MM.1S (cell line): ENCODE measurements at regions not wholly inside any gene's neighbourhood (a gene's known extent, or its start where the extent isn't known, plus 50 kb on each side); places are given as distances from the start of the nearest gene placed in this dataset.

Experiments
- DNase-seq: peaks from one replicate; pipeline ENCODE4 v3.0.0-alpha.2; 2015
- H2AFZ ChIP-seq: fragments of 300-600 bp; sonication (generic); 2 replicates; pipeline ENCODE4 v1.6.0; 2016; ENCODE audit warnings: antibody characterized with exemption, low read length
- H3F3A ChIP-seq: fragments of 300-600 bp; sonication (generic); 2 replicates; pipeline ENCODE4 v1.6.1; 2016; ENCODE audit warnings: mild to moderate bottlenecking, antibody characterized with exemption, low read length, moderate library complexity, mixed read lengths; ENCODE audit not compliant: insufficient read depth
- H3K27ac ChIP-seq: fragments of 300-600 bp; sonication (generic); 2 replicates; pipeline ENCODE4 v1.5.1; 2016; ENCODE audit warnings: mild to moderate bottlenecking, low read length
- H3K27me3 ChIP-seq: fragments of 300-600 bp; sonication (generic); replicated peaks from 2 replicates; pipeline ENCODE4 v1.6.0; 2016; ENCODE audit warnings: low read length; ENCODE audit not compliant: insufficient read depth
- H3K36me3 ChIP-seq: fragments of 300-600 bp; sonication (generic); replicated peaks from 2 replicates; pipeline ENCODE4 v1.6.1; 2016; ENCODE audit warnings: mild to moderate bottlenecking, low read length, mixed read lengths; ENCODE audit not compliant: insufficient read depth
- H3K4me1 ChIP-seq: fragments of 300-600 bp; sonication (generic); 2 replicates; pipeline ENCODE4 v1.6.1; 2016; ENCODE audit warnings: low read length, mixed read lengths
- H3K4me2 ChIP-seq: fragments of 300-600 bp; sonication (generic); 2 replicates; pipeline ENCODE4 v1.6.0; 2016; ENCODE audit warnings: low read depth, low read length
- H3K4me3 ChIP-seq: fragments of 300-600 bp; sonication (generic); 2 replicates; pipeline ENCODE4 v1.5.1; 2016; ENCODE audit warnings: low read length, mixed read lengths
- H3K79me2 ChIP-seq: fragments of 300-600 bp; sonication (generic); 2 replicates; pipeline ENCODE4 v1.6.1; 2016; ENCODE audit warnings: mixed run types, low read length, mixed read lengths
- H3K9ac ChIP-seq: fragments of 300-600 bp; sonication (generic); 2 replicates; pipeline ENCODE4 v1.6.1; 2016; ENCODE audit warnings: low read length, mixed read lengths
- H3K9me2 ChIP-seq: fragments of 300-600 bp; sonication (generic); replicated peaks from 2 replicates; pipeline ENCODE4 v1.6.1; 2016; ENCODE audit warnings: mild to moderate bottlenecking, low read length, mixed read lengths; ENCODE audit not compliant: insufficient read depth
- H3K9me3 ChIP-seq: fragments of 300-600 bp; sonication (generic); replicated peaks from 2 replicates; pipeline ENCODE4 v1.6.1; 2016; ENCODE audit warnings: mild to moderate bottlenecking, low read length, mixed read lengths; ENCODE audit not compliant: insufficient read depth
- H4K20me1 ChIP-seq: fragments of 300-600 bp; sonication (generic); 2 replicates; pipeline ENCODE4 v1.6.1; 2016; ENCODE audit warnings: mild to moderate bottlenecking, low read length, moderate library complexity, mixed read lengths; ENCODE audit not compliant: insufficient read depth
- CTCF ChIP-seq: fragments of 300-600 bp; sonication (generic); IDR thresholded peaks from 2 replicates; pipeline ENCODE4 v1.5.1; 2016; ENCODE audit warnings: antibody characterized with exemption, low read length, mixed read lengths
- EZH2 ChIP-seq: fragments of 300-600 bp; sonication (generic); optimal IDR thresholded peaks from 2 replicates; pipeline ENCODE3; 2017; ENCODE audit warnings: low read depth, mild to moderate bottlenecking, antibody characterized with exemption, low read length, mixed read lengths
- EZH2phosphoT487 ChIP-seq: fragments of 300-600 bp; sonication (generic); IDR thresholded peaks from 2 replicates; pipeline ENCODE4 v1.6.1; 2018; ENCODE audit warnings: antibody characterized with exemption, low read length

GRCh38 chr12:63419154-63419553 lies 249.1 kb downstream of the DPY19L2 start:
- H3K27ac ChIP-seq = no peak overlapping the region

DNA sequence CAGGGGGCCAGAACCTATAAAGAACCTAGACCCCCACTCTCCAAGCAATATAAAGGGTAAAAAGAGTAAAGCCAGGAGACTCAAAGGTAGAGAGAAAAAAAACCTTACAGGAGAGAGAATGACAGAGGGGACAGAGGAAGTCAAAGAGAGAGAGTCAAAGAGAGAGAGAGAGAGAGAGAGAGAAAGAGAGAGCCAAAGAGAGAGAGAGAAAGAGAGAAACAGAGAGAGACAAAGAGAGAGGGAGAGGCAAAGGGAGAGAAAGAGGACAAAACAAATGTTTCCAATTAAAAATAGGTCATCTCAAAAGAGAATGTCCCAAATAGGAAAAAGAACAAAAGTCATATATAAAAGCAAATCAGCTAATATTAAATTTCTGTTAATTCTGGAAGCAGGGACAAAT lies 251.5 kb downstream of the DPY19L2 start:
- no peak overlapping the region for H3K9ac ChIP-seq
- DNase-seq = no peak
- TF ChIP-seq EZH2phosphoT487 = no peak
- no peaks in the 10 kb centered on the region for H3K4me1 ChIP-seq
- H4K20me1 ChIP-seq = no peaks in the 10 kb centered on the region
- no peaks in the 10 kb centered on the region for H3K36me3 ChIP-seq
- H3K27ac ChIP-seq = no peak overlapping the region
- H3K27me3 ChIP-seq = no peaks in the 10 kb centered on the region
- no peaks in the 10 kb centered on the region for H3K9me3 ChIP-seq
- no peak overlapping the region for H3K4me3 ChIP-seq
- H3K79me2 ChIP-seq = no peaks in the 10 kb centered on the region
- no peak overlapping the region for H3K4me2 ChIP-seq
- no peaks in the 10 kb centered on the region for H3K9me2 ChIP-seq
- H2AFZ ChIP-seq = no peak overlapping the region
- H3F3A ChIP-seq = no peaks in the 10 kb centered on the region

More at GRCh38 chr12:63419154-63419553, 249.1 kb downstream of the DPY19L2 start:
- Histone ChIP-seq H3K9me2 (no peaks in the 10 kb centered on the region), H3F3A (no peaks in the 10 kb centered on the region), H3K36me3 (no peaks in the 10 kb centered on the region), H3K4me2 (no peak overlapping the region), H3K9ac (no peak overlapping the region), H3K4me3 (no peak overlapping the region), H3K27me3 (no peaks in the 10 kb centered on the region), H3K4me1 (no peaks in the 10 kb centered on the region), H4K20me1 (no peaks in the 10 kb centered on the region), H2AFZ (no peak overlapping the region), H3K79me2 (no peaks in the 10 kb centered on the region), H3K9me3 (no peaks in the 10 kb centered on the region)
- no peak for TF ChIP-seq EZH2phosphoT487
- TF ChIP-seq CTCF = no peak
- no peak for TF ChIP-seq EZH2
- no peak for DNase-seq

DNA sequence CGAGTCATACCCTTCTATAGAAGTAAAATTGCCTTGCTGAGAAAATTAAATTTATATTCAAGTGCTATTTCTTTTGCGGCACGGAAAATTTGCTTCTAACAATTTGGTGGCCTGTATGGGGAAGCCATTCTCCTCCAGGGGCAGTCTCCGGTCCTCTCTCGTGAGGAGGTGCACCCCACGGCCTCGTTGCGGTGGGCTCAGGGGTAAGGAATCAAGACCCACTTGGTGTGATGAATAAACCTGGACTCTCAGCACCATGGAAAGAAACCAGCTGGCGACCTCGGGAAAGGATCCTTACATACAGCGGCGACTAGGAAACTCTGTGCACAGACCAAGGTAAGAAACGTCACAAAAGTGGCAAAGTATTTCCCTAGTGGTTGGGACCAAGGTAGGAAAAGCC lies 252.9 kb downstream of the DPY19L2 start:
- H3K9me2 ChIP-seq = no peaks in the 10 kb centered on the region
- H3F3A ChIP-seq = no peaks in the 10 kb centered on the region
- no peaks in the 10 kb centered on the region for H3K36me3 ChIP-seq
- H3K4me2 ChIP-seq = no peak overlapping the region
- no peaks in the 10 kb centered on the region for H3K79me2 ChIP-seq
- no peaks in the 10 kb centered on the region for H3K27me3 ChIP-seq
- H3K9ac ChIP-seq = no peak overlapping the region
- no peak overlapping the region for H3K27ac ChIP-seq
- H3K4me1 ChIP-seq = no peaks in the 10 kb centered on the region
- H3K4me3 ChIP-seq = no peak overlapping the region
- H4K20me1 ChIP-seq = no peaks in the 10 kb centered on the region
- TF ChIP-seq EZH2phosphoT487 = no peak
- TF ChIP-seq CTCF = no peak
- no peak for TF ChIP-seq EZH2
- DNase-seq = no peak
- H2AFZ ChIP-seq = no peak overlapping the region
- no peaks in the 10 kb centered on the region for H3K9me3 ChIP-seq

- no peak overlapping the region for H3K4me2 ChIP-seq
- no peaks in the 10 kb centered on the region for H3K79me2 ChIP-seq
- H2AFZ ChIP-seq = no peak overlapping the region
- no peaks in the 10 kb centered on the region for H3K9me2 ChIP-seq
- H3K36me3 ChIP-seq = no peaks in the 10 kb centered on the region
- no peaks in the 10 kb centered on the region for H4K20me1 ChIP-seq
- H3K27me3 ChIP-seq = no peaks in the 10 kb centered on the region
- no peak overlapping the region for H3K9ac ChIP-seq
- no peaks in the 10 kb centered on the region for H3K4me1 ChIP-seq
- TF ChIP-seq EZH2phosphoT487 = no peak
- TF ChIP-seq CTCF = no peak
- no peak for TF ChIP-seq EZH2
- no peaks in the 10 kb centered on the region for H3F3A ChIP-seq
- no peak overlapping the region for H3K4me3 ChIP-seq
- H3K9me3 ChIP-seq = no peaks in the 10 kb centered on the region
- no peak for DNase-seq
- no peak overlapping the region for H3K27ac ChIP-seq
Observed at GRCh38 chr12:63410197-63410596, 258.1 kb downstream of the DPY19L2 start.
